A673 (cell line): ENCODE measurements at regions not wholly inside any gene's neighbourhood (a gene's known extent, or its start where the extent isn't known, plus 50 kb on each side); places are given as distances from the start of the nearest gene placed in this dataset.

Source experiments
- BruUV-seq: library from RNA; stranded (reverse); fragments of 400-500 nt; replicated peaks from 2 replicates; lab custom pipeline; 2021; lab: Mats Ljungman, UMichigan
- CTCF ChIA-PET: fragments of 300-600 bp; sonication (Branson Sonifier 250); formaldehyde crosslinking; loops from one replicate; lab custom pipeline; 2022; ENCODE audit warnings: antibody characterized with exemption; lab: Charles Lee
- POLR2A ChIA-PET: fragments of 300-600 bp; sonication (Branson Sonifier 250); formaldehyde crosslinking; loops from one replicate; lab custom pipeline; 2022; ENCODE audit warnings: antibody characterized with exemption; ENCODE audit not compliant: low non-redundant PET; lab: Charles Lee
- DNase-seq: peaks from one replicate; pipeline ENCODE4 v3.0.0-alpha.2; 2015; ENCODE audit warnings: low spot score
- H3K27ac ChIP-seq: fragments of 200-600 bp; sonication (generic); 2 replicates; pipeline ENCODE4 v1.5.1; 2016; ENCODE audit warnings: mixed run types, low read depth, mild to moderate bottlenecking, mixed read lengths, antibody characterized with exemption, low read length; ENCODE audit not compliant: poor library complexity, severe bottlenecking
- H3K27me3 ChIP-seq: fragments of 200-600 bp; sonication (generic); replicated peaks from 2 replicates; pipeline ENCODE4 v1.6.1; 2017; ENCODE audit warnings: mixed run types, low read depth, mild to moderate bottlenecking, mixed read lengths, antibody characterized with exemption, low read length; ENCODE audit not compliant: insufficient read depth, poor library complexity
- H3K36me3 ChIP-seq: fragments of 200-600 bp; sonication (generic); 2 replicates; pipeline ENCODE4 v1.6.1; 2016; ENCODE audit warnings: mixed run types, mild to moderate bottlenecking, mixed read lengths, antibody characterized with exemption, low read length; ENCODE audit not compliant: insufficient read depth, poor library complexity, severe bottlenecking
- H3K4me1 ChIP-seq: fragments of 200-600 bp; sonication (generic); 2 replicates; pipeline ENCODE4 v1.6.1; 2017; ENCODE audit warnings: mixed run types, mild to moderate bottlenecking, mixed read lengths, antibody characterized with exemption, low read length; ENCODE audit not compliant: insufficient read depth, poor library complexity, severe bottlenecking
- H3K4me3 ChIP-seq: fragments of 200-600 bp; sonication (generic); 2 replicates; pipeline ENCODE4 v1.5.1; 2016; ENCODE audit warnings: low read depth, mixed run types, mild to moderate bottlenecking, mixed read lengths, low read length; ENCODE audit not compliant: poor library complexity, severe bottlenecking
- H3K9me3 ChIP-seq: fragments of 200-600 bp; sonication (generic); 2 replicates; pipeline ENCODE4 v1.6.1; 2016; ENCODE audit warnings: mixed run types, low read depth, mild to moderate bottlenecking, mixed read lengths, antibody characterized with exemption, low read length; ENCODE audit not compliant: poor library complexity, severe bottlenecking
- CTCF ChIP-seq: fragments of 300-800, 200-600 bp; sonication (generic); conservative IDR thresholded peaks from 2 replicates; pipeline ENCODE4 v1.5.1; 2017; ENCODE audit warnings: low read depth, mild to moderate bottlenecking, antibody characterized with exemption, low read length, moderate library complexity, mixed read lengths
- EZH2 ChIP-seq: fragments of 200-600 bp; sonication (generic); IDR thresholded peaks from 2 replicates; pipeline ENCODE4 v1.6.1; 2017; ENCODE audit warnings: borderline replicate concordance, low read depth, mild to moderate bottlenecking, mixed read lengths, antibody characterized with exemption, low read length; ENCODE audit not compliant: poor library complexity, severe bottlenecking
- intact Hi-C: fragments of 100-400 bp; cut with micrococcal nuclease; formaldehyde crosslinking; loops from one replicate; pipeline ENCODE4 v1.10.0; 2022; ENCODE audit not compliant: unreplicated experiment

- intact Hi-C loops, result no loop called here
- ChIA-PET CTCF (no interaction called here), POLR2A (no interaction called here)
- no peak overlapping the region for H3K4me3 ChIP-seq
- BruUV-seq, result no TSS peak
- no peaks in the 10 kb centered on the region for H3K9me3 ChIP-seq
- H3K27ac ChIP-seq, result no peak overlapping the region
- DNase-seq, result no peak
- no peak for TF ChIP-seq EZH2
- TF ChIP-seq CTCF, result no peak
- H3K36me3 ChIP-seq, result no peaks in the 10 kb centered on the region
- H3K4me1 ChIP-seq, result no peaks in the 10 kb centered on the region
- H3K27me3 ChIP-seq, result peaks cover 23% of the 10 kb centered on the region
Measured at GRCh38 chr12:13387101-13387500, 190.6 kb downstream of the EMP1 start.

DNA sequence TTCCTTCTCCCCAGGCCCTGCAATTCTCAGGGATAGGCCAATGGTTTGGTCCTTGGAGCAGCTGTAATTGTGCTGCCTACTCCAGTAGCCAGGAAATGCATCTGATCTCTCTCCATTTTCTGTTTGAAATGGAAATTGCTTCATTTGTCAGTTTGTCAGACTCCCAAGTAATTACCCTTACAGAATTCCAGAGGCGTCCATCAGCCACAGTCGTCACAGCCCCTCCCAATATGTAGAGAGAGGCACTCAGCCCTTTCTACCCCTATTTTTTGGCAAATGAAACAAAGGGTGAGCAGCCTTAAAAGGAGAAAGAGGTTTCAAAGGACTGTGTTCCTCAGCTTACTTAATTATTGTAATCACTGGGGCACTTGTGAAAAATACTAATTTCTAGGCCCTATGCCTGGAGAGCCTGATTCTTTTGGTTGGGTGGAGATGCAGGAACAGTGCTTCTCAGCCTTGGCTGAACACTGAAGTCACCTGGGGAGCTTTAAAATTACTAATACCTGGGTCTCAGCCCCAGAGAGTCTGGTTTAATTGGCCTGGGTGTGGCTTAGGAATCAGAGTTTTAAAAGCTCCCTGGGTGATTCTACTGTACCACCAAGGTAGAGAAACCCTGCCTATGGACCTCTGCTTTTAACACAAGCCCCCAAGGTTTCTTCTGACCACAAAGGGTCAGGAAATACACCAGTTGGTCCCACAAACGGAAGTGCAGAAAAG, 190.0 kb downstream of the EMP1 start:
- no peak for DNase-seq
- H3K36me3 ChIP-seq, result no peaks in the 10 kb centered on the region
- no peak overlapping the region for H3K27ac ChIP-seq
- no TSS peak for BruUV-seq
- CTCF ChIA-PET, result no interaction called here
- no peaks in the 10 kb centered on the region for H3K4me1 ChIP-seq
- H3K4me3 ChIP-seq, result no peak overlapping the region
- H3K27me3 ChIP-seq, result peaks cover 29% of the 10 kb centered on the region
- TF ChIP-seq CTCF (no peak), EZH2 (no peak)
- H3K9me3 ChIP-seq, result no peaks in the 10 kb centered on the region
- POLR2A ChIA-PET, result no interaction called here
- intact Hi-C loops, result no loop called here

DNA sequence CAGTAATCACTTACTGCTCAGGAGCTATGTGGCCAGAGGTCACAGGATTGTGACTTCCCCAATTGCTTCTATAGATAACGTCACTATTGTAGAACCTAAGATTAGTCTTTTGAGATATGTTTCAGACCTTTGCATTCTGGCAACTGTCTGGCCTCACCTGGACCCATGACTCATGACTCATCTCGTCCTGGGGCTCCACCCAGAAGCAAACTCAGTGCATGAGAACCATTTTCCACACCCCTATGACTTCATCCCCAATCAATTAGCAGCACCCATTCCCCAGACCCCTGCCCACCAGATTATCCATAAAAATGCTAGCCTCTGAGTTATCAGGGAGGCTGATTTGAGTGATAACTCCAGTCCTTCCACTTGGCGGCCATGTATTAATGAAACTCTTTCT, 186.9 kb downstream of the EMP1 start:
- BruUV-seq, result no TSS peak
- H3K4me1 ChIP-seq, result no peaks in the 10 kb centered on the region
- intact Hi-C loops, result no loop called here
- ChIA-PET CTCF (no interaction called here), POLR2A (no interaction called here)
- DNase-seq, result no peak
- peaks cover 40% of the 10 kb centered on the region for H3K27me3 ChIP-seq
- H3K4me3 ChIP-seq, result no peak overlapping the region
- H3K27ac ChIP-seq, result no peak overlapping the region
- no peaks in the 10 kb centered on the region for H3K36me3 ChIP-seq
- no peaks in the 10 kb centered on the region for H3K9me3 ChIP-seq
- TF ChIP-seq EZH2 (no peak), CTCF (no peak)
